HCT116 (cell line): ENCODE measurements at regions not wholly inside any gene's neighbourhood (a gene's known extent, or its start where the extent isn't known, plus 50 kb on each side); places are given as distances from the start of the nearest gene placed in this dataset.

Experiments used
- ATAC-seq: fragments of 200-7000 bp; cut with Tn5 transposase; 2 replicates; pipeline ENCODE4 v1.9.1; 2020; ENCODE audit warnings: mild to moderate bottlenecking, moderate library complexity
- BruUV-seq: library from RNA; stranded (reverse); fragments of 400-500 nt; replicated peaks from 2 replicates; lab custom pipeline; 2021; lab: Mats Ljungman, UMichigan
- CTCF ChIA-PET: fragments of 300-600 bp; sonication (Branson Sonifier 250); formaldehyde crosslinking; loops from one replicate; lab custom pipeline; 2021; ENCODE audit warnings: antibody characterized with exemption; lab: Charles Lee
- POLR2A ChIA-PET: fragments of 300-600, 350-600 bp; sonication (Branson Sonifier 250); formaldehyde crosslinking; loops from one replicate; lab custom pipeline; 2021; ENCODE audit warnings: antibody characterized with exemption; lab: Charles Lee
- RAD21 ChIA-PET, 2 experiments: fragments of 300-600 bp; sonication (Branson Sonifier 250); formaldehyde crosslinking; loops; one replicate each; lab custom pipeline; 2023; ENCODE audit warnings: low total read pairs in 2 of 2; ENCODE audit not compliant: uncharacterized antibody in 2 of 2, unreplicated experiment in 2 of 2, low non-redundant PET in 1 of 2; lab: Charles Lee
- DNase-seq: peaks from one replicate; pipeline ENCODE4 v3.0.0-alpha.2; 2010; ENCODE audit warnings: low read depth, low spot score
- H2AFZ ChIP-seq: fragments of 200-600 bp; shearing (Covaris generic), sonication (generic); 2 replicates; pipeline ENCODE4 v1.6.1; 2017; ENCODE audit warnings: low read depth, mixed run types, mixed read lengths, antibody characterized with exemption, low read length; ENCODE audit not compliant: poor library complexity, severe bottlenecking
- H3K27ac ChIP-seq: 2 replicates; pipeline ENCODE4 v1.5.1; 2012; ENCODE audit warnings: low read depth, low read length
- H3K27me3 ChIP-seq: fragments of 200-600 bp; sonication (generic); 2 replicates; pipeline ENCODE4 v1.6.1; 2016; ENCODE audit warnings: mixed run types, low read length, mixed read lengths; ENCODE audit not compliant: insufficient read depth
- H3K36me3 ChIP-seq, 2 experiments: fragments of 200-500 bp in 1 of 2; fragments of 200-600 bp in 1 of 2; sonication (Bioruptor generic) in 1 of 2; sonication (generic) in 1 of 2; 2 replicates each; pipeline versions ENCODE4 v1.5.1 to v1.6.1; 2014 to 2016; ENCODE audit warnings: low read length in 2 of 2, inconsistent platforms in 1 of 2, mixed read lengths in 1 of 2, mixed run types in 1 of 2; ENCODE audit not compliant: insufficient read depth in 2 of 2, control insufficient read depth in 1 of 2
- H3K4me1 ChIP-seq, 2 experiments: fragments of 200-600 bp in 1 of 2; sonication (generic) in 1 of 2; 2 replicates each; pipeline versions ENCODE4 v1.5.1 to v1.6.1; 2012 to 2017; ENCODE audit warnings: low read length in 2 of 2, inconsistent platforms in 1 of 2, mild to moderate bottlenecking in 1 of 2, mixed read lengths in 1 of 2, mixed run types in 1 of 2, moderate library complexity in 1 of 2; ENCODE audit not compliant: insufficient read depth in 2 of 2, control insufficient read depth in 1 of 2
- H3K4me2 ChIP-seq: fragments of 200-600 bp; sonication (generic); 2 replicates; pipeline ENCODE4 v1.6.1; 2017; ENCODE audit warnings: mixed run types, low read length, mixed read lengths
- H3K4me3 ChIP-seq, 2 experiments: fragments of 200-600 bp in 1 of 2; sonication (generic) in 1 of 2; replicated peaks in 1 of 2; 2 replicates each; pipeline ENCODE4 v1.5.1; 2011 to 2016; ENCODE audit warnings: low read length in 2 of 2, control low read depth in 1 of 2, low read depth in 1 of 2, mild to moderate bottlenecking in 1 of 2, mixed read lengths in 1 of 2, mixed run types in 1 of 2
- H3K79me2 ChIP-seq: fragments of 200-600 bp; sonication (generic); 2 replicates; pipeline ENCODE4 v1.6.1; 2017; ENCODE audit warnings: mild to moderate bottlenecking, mixed run types, low read length, moderate library complexity, mixed read lengths; ENCODE audit not compliant: insufficient read depth
- H3K9ac ChIP-seq: fragments of 200-600 bp; sonication (generic); 2 replicates; pipeline ENCODE4 v1.6.1; 2016; ENCODE audit warnings: low read length, mixed read lengths
- H3K9me2 ChIP-seq: fragments of 200-600 bp; sonication (generic), shearing (Covaris generic); 2 replicates; pipeline ENCODE4 v1.6.1; 2017; ENCODE audit warnings: mixed run types, mild to moderate bottlenecking, moderate library complexity; ENCODE audit not compliant: insufficient read depth
- H3K9me3 ChIP-seq, 2 experiments: fragments of 200-500 bp in 1 of 2; fragments of 200-600 bp in 1 of 2; sonication (Bioruptor generic) in 1 of 2; sonication (generic) in 1 of 2; 2 replicates each; pipeline ENCODE4 v1.6.1; 2014 to 2017; ENCODE audit warnings: low read length in 2 of 2, mixed read lengths in 2 of 2, inconsistent platforms in 1 of 2, low read depth in 1 of 2, mild to moderate bottlenecking in 1 of 2, mixed run types in 1 of 2, moderate library complexity in 1 of 2; ENCODE audit not compliant: control insufficient read depth in 1 of 2, insufficient read depth in 1 of 2
- H4K20me1 ChIP-seq: fragments of 200-600 bp; sonication (generic), shearing (Covaris generic); 2 replicates; pipeline ENCODE4 v1.6.1; 2017; ENCODE audit warnings: mixed run types, mild to moderate bottlenecking, moderate library complexity; ENCODE audit not compliant: insufficient read depth
- ATF3 ChIP-seq: IDR thresholded peaks from 2 replicates; pipeline ENCODE4 v1.6.1; 2012
- CBX3 ChIP-seq: IDR thresholded peaks from 2 replicates; pipeline ENCODE4 v1.6.1; 2012; ENCODE audit warnings: low read depth
- EGR1 ChIP-seq: IDR thresholded peaks from 2 replicates; pipeline ENCODE4 v1.6.1; 2012; ENCODE audit warnings: low read depth
- ELF1 ChIP-seq: IDR thresholded peaks from 2 replicates; pipeline ENCODE4 v1.6.1; 2012; ENCODE audit warnings: low read depth, borderline replicate concordance
- EZH2 ChIP-seq: fragments of 200-600 bp; sonication (generic); IDR thresholded peaks from 2 replicates; pipeline ENCODE4 v1.6.1; 2017; ENCODE audit warnings: antibody characterized with exemption, mixed run types
- EZH2phosphoT487 ChIP-seq: fragments of 200-600 bp; IDR thresholded peaks from 2 replicates; pipeline ENCODE4 v1.6.1; 2018; ENCODE audit warnings: antibody characterized with exemption, borderline replicate concordance
- FOSL1 ChIP-seq: IDR thresholded peaks from 2 replicates; pipeline ENCODE4 v1.6.1; 2012; ENCODE audit warnings: low read depth
- MAX ChIP-seq: IDR thresholded peaks from 2 replicates; pipeline ENCODE4 v1.6.1; 2012
- POLR2A ChIP-seq: IDR thresholded peaks from 2 replicates; pipeline ENCODE4 v1.7.0; 2011; ENCODE audit warnings: borderline replicate concordance; ENCODE audit not compliant: insufficient read depth, insufficient read length; ENCODE audit errors: extremely low read depth
- RAD21 ChIP-seq: IDR thresholded peaks from 2 replicates; pipeline ENCODE4 v1.6.1; 2012; ENCODE audit warnings: low read depth, mild to moderate bottlenecking
- REST ChIP-seq: IDR thresholded peaks from 2 replicates; pipeline ENCODE4 v1.6.1; 2012; ENCODE audit warnings: low read depth
- SIN3A ChIP-seq: IDR thresholded peaks from 2 replicates; pipeline ENCODE4 v1.6.1; 2012; ENCODE audit warnings: low read depth
- SP1 ChIP-seq: IDR thresholded peaks from 2 replicates; pipeline ENCODE4 v1.6.1; 2012; ENCODE audit warnings: low read depth
- SRF ChIP-seq: IDR thresholded peaks from 2 replicates; pipeline ENCODE4 v1.6.1; 2012; ENCODE audit warnings: low read depth
- TCF7L2 ChIP-seq: IDR thresholded peaks from 2 replicates; pipeline ENCODE4 v1.7.0; 2011; ENCODE audit warnings: borderline replicate concordance, inconsistent platforms; ENCODE audit not compliant: insufficient read depth, insufficient read length; ENCODE audit errors: extremely low read depth
- YY1 ChIP-seq: IDR thresholded peaks from 2 replicates; pipeline ENCODE4 v1.6.1; 2011; ENCODE audit warnings: low read length, low read depth, moderate library complexity, mild to moderate bottlenecking; ENCODE audit not compliant: insufficient replicate concordance; ENCODE audit errors: extremely low read depth
- ZFX ChIP-seq: fragments of 450-650 bp; IDR thresholded peaks from 2 replicates; pipeline ENCODE4 v1.6.1; 2017
- intact Hi-C: fragments of 100-400 bp; cut with micrococcal nuclease; formaldehyde crosslinking; loops from 2 replicates; pipeline ENCODE4 v1.10.0; 2022

- no peak overlapping the region for H3K4me2 ChIP-seq
- no peak overlapping the region for H3K27ac ChIP-seq
- no TSS peak for BruUV-seq
- H3K9ac ChIP-seq: no peak overlapping the region
- H3K9me2 ChIP-seq: no peaks in the 10 kb centered on the region
- H4K20me1 ChIP-seq: no peaks in the 10 kb centered on the region
- ChIA-PET CTCF (interaction anchor here (1.5 kb wide), 1 partner anchor 114 kb away, joined by 4 read pairs; no protein-coding TSS in a partner anchor), RAD21 (no interaction called here), POLR2A (no interaction called here)
- no peaks in the 10 kb centered on the region for H3K36me3 ChIP-seq
- no peaks in the 10 kb centered on the region for H3K4me1 ChIP-seq
- no peak overlapping the region for H2AFZ ChIP-seq
- no peak for DNase-seq
- intact Hi-C loops: no loop called here
- no peak for TF ChIP-seq FOSL1
- TF ChIP-seq EZH2: no peak
- no peak for TF ChIP-seq EGR1
- no peak for TF ChIP-seq TCF7L2
- TF ChIP-seq EZH2phosphoT487: no peak
- no peak for TF ChIP-seq REST
- TF ChIP-seq SIN3A: no peak
- no peak for TF ChIP-seq YY1
- no peak for TF ChIP-seq MAX
- no peak for TF ChIP-seq ELF1
- TF ChIP-seq SP1: no peak
- TF ChIP-seq POLR2A: no peak
- no peak for TF ChIP-seq SRF
- no peak for TF ChIP-seq ZFX
- no peak for TF ChIP-seq ATF3
- no peak for TF ChIP-seq RAD21
- no peak for TF ChIP-seq CBX3
- H3K79me2 ChIP-seq: no peaks in the 10 kb centered on the region
- 0 out of 2 replicates have a peak, but pooled peaks have one; percentile 42 for ATAC-seq
- no peaks in the 10 kb centered on the region for H3K27me3 ChIP-seq
- no peak overlapping the region for H3K4me3 ChIP-seq
- no peaks in the 10 kb centered on the region for H3K9me3 ChIP-seq
Observed at GRCh38 chr18:13973061-13973575, 57.8 kb upstream of the MC2R start.
